Peyer's patch (tissue), 4 donors: ENCODE measurements at regions not wholly inside any gene's neighbourhood (a gene's known extent, or its start where the extent isn't known, plus 50 kb on each side); places are given as distances from the start of the nearest gene placed in this dataset.

Experiments used
- DNase-seq, 3 donors: peaks; one replicate each; pipeline ENCODE4 v3.0.0-alpha.2; 2017 to 2019
- H3K27ac ChIP-seq, 4 donors: fragments of 200-600 bp; sonication (generic); one replicate each; pipeline ENCODE4 v1.5.1; 2016 to 2019
- H3K27me3 ChIP-seq, 2 donors: fragments of 200-600 bp; sonication (generic); one replicate each; pipeline ENCODE4 v1.5.1; 2019
- H3K36me3 ChIP-seq, 3 donors: fragments of 200-600 bp; sonication (generic); one replicate each; pipeline ENCODE4 v1.5.1; 2016 to 2019
- H3K4me1 ChIP-seq, 4 donors: fragments of 200-600 bp; sonication (generic); one replicate each; pipeline ENCODE4 v1.5.1; 2016 to 2019
- H3K4me3 ChIP-seq, 4 donors: fragments of 200-600 bp; sonication (generic); 1 replicate in 3 of 4; 2 replicates in 1 of 4; pipeline ENCODE4 v1.5.1; 2016 to 2019; ENCODE audit warnings: mild to moderate bottlenecking in 1 of 4
- H3K9me3 ChIP-seq, 4 donors: fragments of 200-600 bp; sonication (generic); one replicate each; pipeline ENCODE4 v1.5.1; 2016 to 2019; ENCODE audit warnings: mild to moderate bottlenecking in 1 of 4
- POLR2A ChIP-seq, 2 donors: fragments of 450-650 bp; IDR thresholded peaks; one replicate each; pipeline ENCODE4 v1.5.1; 2017; ENCODE audit warnings: antibody characterized with exemption in 2 of 2, mild to moderate bottlenecking in 2 of 2, moderate library complexity in 2 of 2
- TF ChIP-seq, protein P1 (sequence below), 6 experiments: fragments of 450-650 bp in 4 of 6; fragments of 200-600 bp in 2 of 6; sonication (generic) in 1 of 6; IDR thresholded peaks; one replicate each; pipeline ENCODE4 v1.5.1; 2017 to 2019; ENCODE audit warnings: antibody characterized with exemption in 6 of 6, mild to moderate bottlenecking in 3 of 6, moderate library complexity in 1 of 6

DNA sequence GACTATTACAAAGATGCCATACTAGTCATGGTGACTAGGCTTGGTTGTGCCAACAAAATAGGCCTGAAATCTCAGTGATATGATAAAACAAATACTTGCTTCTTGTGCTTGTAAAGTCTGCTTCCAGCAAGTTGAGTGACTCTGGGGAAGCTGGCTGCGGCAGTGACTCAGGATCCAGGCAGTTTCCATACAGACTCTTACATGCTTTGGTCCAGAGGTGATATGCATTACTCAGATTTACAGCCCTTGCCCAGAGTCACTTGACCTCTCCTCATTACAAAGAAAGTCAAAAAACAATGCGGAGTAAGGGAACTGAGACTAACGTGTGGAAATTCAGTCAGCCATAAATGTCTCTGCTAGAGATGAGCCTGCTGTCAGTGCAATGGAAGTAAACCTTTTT lies 387.5 kb downstream of the KCNA4 start:
- DNase-seq = no peak
- TF ChIP-seq, protein P1, sequence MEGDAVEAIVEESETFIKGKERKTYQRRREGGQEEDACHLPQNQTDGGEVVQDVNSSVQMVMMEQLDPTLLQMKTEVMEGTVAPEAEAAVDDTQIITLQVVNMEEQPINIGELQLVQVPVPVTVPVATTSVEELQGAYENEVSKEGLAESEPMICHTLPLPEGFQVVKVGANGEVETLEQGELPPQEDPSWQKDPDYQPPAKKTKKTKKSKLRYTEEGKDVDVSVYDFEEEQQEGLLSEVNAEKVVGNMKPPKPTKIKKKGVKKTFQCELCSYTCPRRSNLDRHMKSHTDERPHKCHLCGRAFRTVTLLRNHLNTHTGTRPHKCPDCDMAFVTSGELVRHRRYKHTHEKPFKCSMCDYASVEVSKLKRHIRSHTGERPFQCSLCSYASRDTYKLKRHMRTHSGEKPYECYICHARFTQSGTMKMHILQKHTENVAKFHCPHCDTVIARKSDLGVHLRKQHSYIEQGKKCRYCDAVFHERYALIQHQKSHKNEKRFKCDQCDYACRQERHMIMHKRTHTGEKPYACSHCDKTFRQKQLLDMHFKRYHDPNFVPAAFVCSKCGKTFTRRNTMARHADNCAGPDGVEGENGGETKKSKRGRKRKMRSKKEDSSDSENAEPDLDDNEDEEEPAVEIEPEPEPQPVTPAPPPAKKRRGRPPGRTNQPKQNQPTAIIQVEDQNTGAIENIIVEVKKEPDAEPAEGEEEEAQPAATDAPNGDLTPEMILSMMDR (IDR thresholded peaks at IDR 0.05) = no peak
- TF ChIP-seq POLR2A (IDR thresholded peaks at IDR 0.05) = no peak
- H3K4me1 ChIP-seq = no peaks in the 10 kb centered on the region

DNA sequence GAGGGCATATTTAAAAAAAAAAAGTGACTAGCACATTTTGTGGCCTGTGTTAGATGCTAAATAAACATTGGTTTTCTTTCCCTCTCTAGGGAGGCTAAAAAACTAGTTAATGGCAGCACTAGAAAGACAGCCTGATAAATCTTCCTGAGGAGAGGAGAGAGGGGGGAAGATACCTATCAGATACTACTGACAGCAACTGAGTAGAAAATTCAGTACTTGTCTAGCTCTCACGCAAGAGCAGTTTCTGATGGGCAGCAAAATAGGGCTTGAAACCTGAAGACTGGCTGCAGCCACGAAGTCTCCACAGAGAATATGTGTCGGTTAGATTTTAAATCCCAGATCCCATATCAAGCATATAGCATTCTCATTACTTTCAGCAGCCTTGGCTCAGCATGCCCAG lies 388.2 kb downstream of the KCNA4 start:
- H3K4me1 ChIP-seq = no peaks in the 10 kb centered on the region
- DNase-seq = no peak
- peaks cover 0 to 5% (median 0%) of the 10 kb centered on the region in 4 donors for H3K9me3 ChIP-seq
- no peak overlapping the region for H3K4me3 ChIP-seq
- no peaks in the 10 kb centered on the region for H3K36me3 ChIP-seq
- H3K27me3 ChIP-seq = no peaks in the 10 kb centered on the region
- H3K27ac ChIP-seq = no peak overlapping the region
- TF ChIP-seq, protein P1 (IDR thresholded peaks at IDR 0.05) = no peak
- no peak for TF ChIP-seq POLR2A (IDR thresholded peaks at IDR 0.05)

More for the DNA sequence above, 387.5 kb downstream of the KCNA4 start:
- H3K4me3 ChIP-seq = no peak overlapping the region
- H3K9me3 ChIP-seq = peaks cover 0 to 5% (median 0%) of the 10 kb centered on the region in 4 donors
- H3K36me3 ChIP-seq = no peaks in the 10 kb centered on the region
- no peak overlapping the region for H3K27ac ChIP-seq
- H3K27me3 ChIP-seq = no peaks in the 10 kb centered on the region

DNA sequence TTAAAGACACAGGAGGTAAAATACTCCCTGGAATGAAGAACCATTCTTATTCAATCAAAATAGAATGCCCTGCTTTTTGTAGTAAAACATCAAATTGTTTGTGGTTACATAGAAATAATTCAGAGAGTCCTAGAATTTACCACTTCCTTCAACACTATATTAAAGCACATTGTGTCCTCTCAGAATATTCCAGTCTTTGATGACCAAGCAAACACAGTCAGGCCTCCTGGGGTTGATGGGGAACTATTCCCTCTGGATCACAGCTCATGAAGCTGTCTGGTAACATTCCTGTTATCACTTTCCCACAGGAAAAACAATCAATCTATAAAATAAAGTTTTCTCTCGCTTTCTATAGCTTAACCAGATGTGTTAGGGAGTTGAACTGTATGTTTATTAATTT lies 389.3 kb downstream of the KCNA4 start:
- H3K27ac ChIP-seq = no peak overlapping the region
- no peaks in the 10 kb centered on the region for H3K4me1 ChIP-seq
- H3K9me3 ChIP-seq = peaks cover 0 to 2% (median 0%) of the 10 kb centered on the region in 4 donors
- no peaks in the 10 kb centered on the region for H3K36me3 ChIP-seq
- no peak for DNase-seq
- no peaks in the 10 kb centered on the region for H3K27me3 ChIP-seq
- H3K4me3 ChIP-seq = no peak overlapping the region
- TF ChIP-seq, protein P1 (IDR thresholded peaks at IDR 0.05) = no peak
- TF ChIP-seq POLR2A (IDR thresholded peaks at IDR 0.05) = no peak

DNA sequence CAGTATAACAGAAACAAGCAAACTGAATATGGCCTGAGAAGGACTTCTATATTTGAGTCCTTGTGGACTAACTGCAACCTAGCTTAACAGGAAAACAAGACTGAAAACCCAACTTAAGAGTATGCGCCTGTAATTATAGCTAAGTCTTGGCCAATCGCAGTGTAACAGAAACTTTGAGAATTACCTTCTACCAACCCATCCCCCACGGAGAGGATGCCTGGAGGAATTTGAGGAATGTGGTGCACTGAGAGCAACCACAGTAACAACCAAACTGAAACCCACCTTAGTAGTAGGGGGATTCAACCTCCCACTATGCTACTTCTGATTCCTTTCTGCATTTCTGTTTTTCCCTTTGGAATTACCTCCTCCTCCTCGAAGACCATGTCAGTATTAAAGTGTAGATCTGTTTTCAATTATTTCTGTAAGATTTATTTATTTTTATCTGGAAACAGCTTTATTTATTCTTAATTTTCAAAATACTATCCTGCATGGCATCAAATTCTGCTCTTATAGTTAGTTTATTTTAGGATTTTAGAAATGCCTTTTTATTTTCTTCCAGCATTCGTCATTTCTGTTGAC lies 393.6 kb downstream of the KCNA4 start:
- TF ChIP-seq, protein P1 (IDR thresholded peaks at IDR 0.05) = no peak
- TF ChIP-seq POLR2A (IDR thresholded peaks at IDR 0.05) = no peak
- Histone ChIP-seq H3K27me3 (no peaks in the 10 kb centered on the region), H3K4me1 (no peaks in the 10 kb centered on the region), H3K4me3 (no peak overlapping the region), H3K36me3 (no peaks in the 10 kb centered on the region), H3K27ac (no peak overlapping the region), H3K9me3 (no peaks in the 10 kb centered on the region)
- no peak for DNase-seq

DNA sequence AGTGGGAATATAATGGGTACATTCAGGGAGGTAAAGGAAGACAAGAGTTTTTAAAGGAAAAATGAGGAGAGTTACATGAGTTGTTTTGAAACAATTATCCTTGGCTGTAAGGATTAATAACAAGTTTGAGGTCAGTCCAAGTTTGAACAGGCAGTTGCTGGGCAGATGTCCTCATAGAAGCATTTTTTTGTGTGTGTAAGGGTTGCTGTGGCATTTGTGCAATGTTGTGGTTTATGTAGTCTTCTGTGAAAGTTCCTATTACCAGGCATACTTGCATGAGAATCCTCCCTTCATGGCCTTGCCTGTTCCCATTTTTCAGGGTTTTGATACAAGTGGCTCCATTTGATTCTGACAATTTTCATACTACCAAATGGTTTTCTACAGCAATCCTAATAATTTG lies 400.2 kb downstream of the KCNA4 start:
- TF ChIP-seq, protein P1 (IDR thresholded peaks at IDR 0.05) = no peak
- TF ChIP-seq POLR2A (IDR thresholded peaks at IDR 0.05) = no peak
- Histone ChIP-seq H3K27me3 (no peaks in the 10 kb centered on the region), H3K9me3 (no peaks in the 10 kb centered on the region), H3K4me3 (no peak overlapping the region), H3K36me3 (no peaks in the 10 kb centered on the region), H3K4me1 (no peaks in the 10 kb centered on the region), H3K27ac (no peak overlapping the region)
- DNase-seq = no peak

DNA sequence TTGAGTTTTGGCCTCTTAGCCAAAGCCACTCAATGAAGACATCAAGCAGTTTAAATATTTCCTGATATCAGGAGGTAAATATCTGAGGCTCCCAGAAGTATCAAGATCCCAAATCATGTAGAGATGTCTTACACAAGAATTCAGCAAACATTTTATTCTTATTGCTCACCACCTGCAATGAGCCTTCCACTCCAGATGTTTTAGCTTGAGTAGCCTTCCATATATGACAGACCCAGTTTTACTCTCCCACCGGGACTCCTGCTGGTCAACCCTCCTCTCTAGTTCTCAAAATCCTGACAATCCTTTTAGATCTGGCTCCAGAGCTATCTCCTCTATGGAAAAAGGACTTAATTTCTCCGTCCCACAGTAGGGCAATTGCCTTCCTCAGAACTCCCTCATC lies 404.4 kb downstream of the KCNA4 start:
- Histone ChIP-seq H3K36me3 (no peaks in the 10 kb centered on the region), H3K27me3 (no peaks in the 10 kb centered on the region), H3K4me1 (no peaks in the 10 kb centered on the region), H3K27ac (no peak overlapping the region), H3K9me3 (no peaks in the 10 kb centered on the region), H3K4me3 (no peak overlapping the region)
- TF ChIP-seq, protein P1 (IDR thresholded peaks at IDR 0.05) = no peak
- TF ChIP-seq POLR2A (IDR thresholded peaks at IDR 0.05) = no peak
- no peak for DNase-seq
